Endothelial cell (in vitro differentiated cells): ENCODE measurements at regions not wholly inside any gene's neighbourhood (a gene's known extent, or its start where the extent isn't known, plus 50 kb on each side); places are given as distances from the start of the nearest gene placed in this dataset.

Experiments
- DNase-seq: peaks from one replicate; pipeline ENCODE4 v3.0.0; 2021; ENCODE audit warnings: low spot score
- H3K27ac Mint-ChIP-seq: one replicate; pipeline ENCODE4 v1.8.0; 2021; ENCODE audit warnings: mixed read lengths, inconsistent platforms; ENCODE audit not compliant: unreplicated experiment
- H3K27me3 Mint-ChIP-seq: one replicate; pipeline ENCODE4 v1.8.0; 2021; ENCODE audit warnings: mild to moderate bottlenecking, moderate library complexity, mixed read lengths, inconsistent platforms; ENCODE audit not compliant: unreplicated experiment
- H3K36me3 Mint-ChIP-seq: one replicate; pipeline ENCODE4 v1.8.0; 2021; ENCODE audit warnings: mild to moderate bottlenecking, low read depth, mixed read lengths, inconsistent platforms; ENCODE audit not compliant: unreplicated experiment
- H3K4me1 Mint-ChIP-seq: one replicate; pipeline ENCODE4 v1.8.0; 2021; ENCODE audit warnings: mild to moderate bottlenecking, mixed read lengths, inconsistent platforms; ENCODE audit not compliant: unreplicated experiment
- H3K4me3 Mint-ChIP-seq: one replicate; pipeline ENCODE4 v1.8.0; 2021; ENCODE audit warnings: mild to moderate bottlenecking, mixed read lengths, inconsistent platforms; ENCODE audit not compliant: unreplicated experiment
- H3K9me3 Mint-ChIP-seq: one replicate; pipeline ENCODE4 v1.8.0; 2021; ENCODE audit warnings: mixed read lengths, inconsistent platforms; ENCODE audit not compliant: unreplicated experiment
- TF ChIP-seq, protein P1 (sequence below): fragments of 200-600 bp; sonication (generic); IDR thresholded peaks from one replicate; pipeline ENCODE4 v1.5.0; 2021; ENCODE audit warnings: antibody characterized with exemption; ENCODE audit not compliant: unreplicated experiment

DNA sequence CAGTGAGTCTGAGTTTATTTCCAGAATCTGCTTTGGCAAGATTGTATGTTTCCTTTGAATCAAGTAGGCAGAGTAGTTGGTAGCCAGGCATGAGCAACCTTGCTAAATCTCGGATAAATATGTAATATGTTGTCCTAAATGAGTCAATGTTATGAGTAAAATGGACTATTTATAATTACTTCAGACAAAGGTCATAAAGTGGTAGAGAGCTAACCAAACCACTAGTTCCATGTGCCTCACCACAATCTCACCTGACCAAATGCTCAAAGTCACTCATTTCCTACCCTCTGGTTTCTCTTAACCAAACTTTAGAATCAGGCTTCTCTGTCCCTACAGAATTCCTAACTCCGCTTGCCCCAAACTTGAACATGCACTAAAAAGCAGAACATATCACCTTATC lies 261.2 kb upstream of the FSIP2 start:
- H3K27ac Mint-ChIP-seq, result no peak overlapping the region
- DNase-seq, result no peak

DNA sequence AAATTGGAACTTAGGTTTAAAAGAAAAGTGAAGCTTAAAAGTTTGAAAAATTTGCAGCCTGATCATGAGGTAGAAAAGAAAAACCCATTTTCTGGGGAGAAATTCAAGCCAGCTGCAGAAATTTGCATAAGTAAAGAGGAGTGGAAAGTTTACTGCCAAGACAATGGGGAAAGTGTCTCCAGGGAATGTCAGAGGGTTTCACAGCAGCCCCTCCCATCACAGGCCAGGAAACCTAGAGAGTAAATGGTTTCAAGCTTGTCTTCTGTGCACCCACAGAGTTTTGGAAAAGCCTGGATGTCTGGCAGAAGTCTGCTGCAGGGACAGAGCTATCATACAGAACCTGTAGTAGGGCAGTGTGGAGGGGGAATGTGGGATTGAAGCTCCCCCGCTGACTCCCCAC lies 254.0 kb upstream of the FSIP2 start:
- H3K36me3 Mint-ChIP-seq, result peaks cover 4% of the 10 kb centered on the region
- H3K4me3 Mint-ChIP-seq, result no peak overlapping the region
- H3K4me1 Mint-ChIP-seq, result no peaks in the 10 kb centered on the region
- H3K9me3 Mint-ChIP-seq, result no peaks in the 10 kb centered on the region
- no peak overlapping the region for H3K27ac Mint-ChIP-seq
- H3K27me3 Mint-ChIP-seq, result no peaks in the 10 kb centered on the region
- DNase-seq, result no peak
- TF ChIP-seq, protein P1, sequence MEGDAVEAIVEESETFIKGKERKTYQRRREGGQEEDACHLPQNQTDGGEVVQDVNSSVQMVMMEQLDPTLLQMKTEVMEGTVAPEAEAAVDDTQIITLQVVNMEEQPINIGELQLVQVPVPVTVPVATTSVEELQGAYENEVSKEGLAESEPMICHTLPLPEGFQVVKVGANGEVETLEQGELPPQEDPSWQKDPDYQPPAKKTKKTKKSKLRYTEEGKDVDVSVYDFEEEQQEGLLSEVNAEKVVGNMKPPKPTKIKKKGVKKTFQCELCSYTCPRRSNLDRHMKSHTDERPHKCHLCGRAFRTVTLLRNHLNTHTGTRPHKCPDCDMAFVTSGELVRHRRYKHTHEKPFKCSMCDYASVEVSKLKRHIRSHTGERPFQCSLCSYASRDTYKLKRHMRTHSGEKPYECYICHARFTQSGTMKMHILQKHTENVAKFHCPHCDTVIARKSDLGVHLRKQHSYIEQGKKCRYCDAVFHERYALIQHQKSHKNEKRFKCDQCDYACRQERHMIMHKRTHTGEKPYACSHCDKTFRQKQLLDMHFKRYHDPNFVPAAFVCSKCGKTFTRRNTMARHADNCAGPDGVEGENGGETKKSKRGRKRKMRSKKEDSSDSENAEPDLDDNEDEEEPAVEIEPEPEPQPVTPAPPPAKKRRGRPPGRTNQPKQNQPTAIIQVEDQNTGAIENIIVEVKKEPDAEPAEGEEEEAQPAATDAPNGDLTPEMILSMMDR, result no peak

More for the DNA sequence above, 261.2 kb upstream of the FSIP2 start:
- H3K9me3 Mint-ChIP-seq, result no peaks in the 10 kb centered on the region
- peaks cover 2% of the 10 kb centered on the region for H3K4me1 Mint-ChIP-seq
- H3K27me3 Mint-ChIP-seq, result no peaks in the 10 kb centered on the region
- H3K36me3 Mint-ChIP-seq, result no peaks in the 10 kb centered on the region
- no peak overlapping the region for H3K4me3 Mint-ChIP-seq
- TF ChIP-seq, protein P1, result no peak

DNA sequence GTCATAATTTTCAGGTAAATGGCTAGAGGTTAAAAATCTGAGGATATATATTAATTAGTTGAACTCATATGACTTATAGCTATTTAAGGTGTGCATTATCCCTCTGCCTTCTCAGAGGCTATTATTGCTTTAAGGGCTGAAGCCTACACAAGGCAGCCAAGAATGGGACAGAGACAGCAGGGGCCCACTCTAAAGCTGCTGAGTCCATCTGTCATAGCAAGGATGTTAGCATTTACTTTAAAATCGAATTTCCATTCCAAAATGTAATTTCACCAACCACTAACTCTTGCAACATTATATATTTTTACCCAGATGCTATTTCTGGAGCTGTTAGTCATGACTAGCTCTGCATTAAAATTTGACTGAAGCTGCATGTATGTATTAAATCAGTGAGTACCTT lies 236.3 kb upstream of the FSIP2 start:
- TF ChIP-seq, protein P1, result no peak
- no peak overlapping the region for H3K27ac Mint-ChIP-seq
- H3K4me3 Mint-ChIP-seq, result no peak overlapping the region
- H3K9me3 Mint-ChIP-seq, result peaks cover 8% of the 10 kb centered on the region
- peaks cover 6% of the 10 kb centered on the region for H3K36me3 Mint-ChIP-seq
- no peaks in the 10 kb centered on the region for H3K4me1 Mint-ChIP-seq
- no peaks in the 10 kb centered on the region for H3K27me3 Mint-ChIP-seq
- DNase-seq, result no peak

DNA sequence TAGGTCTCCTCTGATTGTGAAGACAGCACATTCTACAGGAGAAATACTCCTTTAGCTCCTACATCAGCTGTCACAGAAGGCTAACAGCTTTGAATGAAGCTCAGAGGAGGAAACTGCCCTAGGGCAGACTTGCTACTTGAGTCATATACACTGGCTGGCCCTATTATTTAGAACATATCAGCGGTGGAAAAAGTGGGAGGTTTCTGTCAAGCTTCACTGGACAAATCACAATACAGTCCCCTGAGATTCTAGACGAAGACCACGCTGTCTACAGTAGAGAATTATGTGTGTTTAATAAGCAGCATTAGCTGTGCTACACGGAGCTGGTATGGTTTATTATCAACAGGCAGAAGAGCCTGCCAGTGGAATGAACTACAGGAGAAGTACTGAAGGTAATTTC lies 230.9 kb upstream of the FSIP2 start:
- Mint-ChIP-seq H3K36me3 (peaks cover 18% of the 10 kb centered on the region), H3K4me1 (no peaks in the 10 kb centered on the region), H3K27me3 (no peaks in the 10 kb centered on the region), H3K4me3 (no peak overlapping the region), H3K27ac (no peak overlapping the region), H3K9me3 (peaks cover 8% of the 10 kb centered on the region)
- TF ChIP-seq, protein P1, result no peak
- no peak for DNase-seq

DNA sequence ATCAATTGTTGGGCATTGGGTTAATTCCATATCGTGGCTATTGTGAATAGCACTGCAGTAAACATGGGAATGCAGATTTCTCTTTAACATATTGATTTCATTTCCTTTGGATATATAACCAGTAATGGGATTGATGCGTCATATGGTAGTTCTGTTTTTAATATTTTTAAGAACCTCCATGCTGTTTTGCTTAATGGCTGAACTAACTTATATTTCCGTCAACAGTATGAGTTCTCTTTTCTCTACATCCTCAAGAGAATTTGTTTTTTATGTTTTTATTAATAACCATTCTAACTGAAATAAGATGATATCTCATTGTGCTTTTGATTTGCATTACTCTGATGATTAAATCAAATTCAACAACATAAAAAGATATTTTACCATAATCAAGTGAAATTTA lies 228.5 kb upstream of the FSIP2 start:
- H3K4me3 Mint-ChIP-seq, result no peak overlapping the region
- H3K27ac Mint-ChIP-seq, result no peak overlapping the region
- no peaks in the 10 kb centered on the region for H3K4me1 Mint-ChIP-seq
- H3K27me3 Mint-ChIP-seq, result no peaks in the 10 kb centered on the region
- TF ChIP-seq, protein P1, result no peak
- no peaks in the 10 kb centered on the region for H3K9me3 Mint-ChIP-seq
- DNase-seq, result no peak
- peaks cover 12% of the 10 kb centered on the region for H3K36me3 Mint-ChIP-seq
